Umbilical cord (tissue), 1 donor: ENCODE measurements at regions not wholly inside any gene's neighbourhood (a gene's known extent, or its start where the extent isn't known, plus 50 kb on each side); places are given as distances from the start of the nearest gene placed in this dataset.
A peak's percentile ranks its signal among the peaks of the same experiment; 100 is the strongest.

Source experiments
- DNase-seq: peaks from one replicate; pipeline ENCODE4 v3.0.0-alpha.2; 2015; ENCODE audit warnings: low spot score

GRCh38 chr16:56140645-56141044 lies 50.6 kb upstream of the GNAO1 start:
- no peak for DNase-seq

DNA sequence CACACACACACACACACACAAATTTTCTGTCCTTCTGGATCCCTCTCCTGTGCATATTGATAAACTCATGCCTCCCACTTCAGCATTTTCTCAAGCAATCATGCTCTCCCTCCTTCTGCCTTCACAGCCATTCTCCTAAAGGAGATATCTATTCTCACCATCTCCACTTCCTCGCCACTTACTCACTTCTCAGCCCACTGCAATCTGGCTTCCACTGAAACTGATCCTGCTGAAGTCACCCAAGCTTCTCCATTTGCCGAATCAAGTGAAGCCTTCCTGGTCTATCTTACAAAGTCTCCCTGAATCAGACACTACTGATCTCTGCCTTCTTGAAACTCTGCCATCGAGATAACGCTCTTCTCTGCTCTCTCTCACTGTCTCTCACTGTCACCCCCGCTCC lies 54.0 kb upstream of the GNAO1 start:
- DNase-seq: peak; percentile 49

DNA sequence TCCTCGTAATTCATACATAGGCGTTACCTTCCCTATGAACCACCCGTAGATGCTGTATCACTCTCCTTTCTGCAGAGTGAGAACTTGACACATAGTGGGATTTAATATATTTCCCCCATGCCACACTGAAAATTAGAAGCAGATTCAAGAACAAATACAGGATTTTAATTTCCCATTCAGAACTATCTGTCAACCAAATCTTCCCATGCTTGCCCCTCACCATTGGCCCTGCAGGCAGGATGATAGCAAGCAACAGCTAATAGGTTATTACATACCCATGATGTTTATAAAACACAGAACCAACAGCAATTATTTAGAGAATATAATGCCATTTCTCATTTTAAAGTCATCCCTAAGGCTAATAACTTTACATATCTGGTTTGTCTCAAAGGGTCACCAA lies 55.0 kb upstream of the GNAO1 start:
- DNase-seq: no peak

DNA sequence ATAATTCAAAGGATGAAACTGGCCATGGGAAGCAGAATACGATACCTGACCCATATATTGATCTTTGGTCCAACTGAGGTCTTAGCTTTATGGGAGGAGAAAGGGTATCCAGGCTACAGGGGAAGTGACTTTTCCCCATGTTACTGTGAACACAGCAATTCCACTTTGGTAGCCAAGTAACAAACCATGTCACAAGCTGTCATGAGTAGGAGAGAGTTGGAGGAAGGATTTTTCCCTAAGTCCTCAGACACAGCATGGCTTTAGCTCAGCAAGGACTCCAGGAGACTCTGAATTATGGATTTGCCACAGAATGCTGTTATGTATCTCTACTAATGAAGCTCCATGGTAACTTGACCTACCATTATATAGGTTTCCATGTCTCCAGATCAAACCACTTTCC lies 56.5 kb upstream of the GNAO1 start:
- DNase-seq: no peak

- no peak for DNase-seq
Observed at GRCh38 chr16:56125922-56126321, 65.4 kb upstream of the GNAO1 start.

DNA sequence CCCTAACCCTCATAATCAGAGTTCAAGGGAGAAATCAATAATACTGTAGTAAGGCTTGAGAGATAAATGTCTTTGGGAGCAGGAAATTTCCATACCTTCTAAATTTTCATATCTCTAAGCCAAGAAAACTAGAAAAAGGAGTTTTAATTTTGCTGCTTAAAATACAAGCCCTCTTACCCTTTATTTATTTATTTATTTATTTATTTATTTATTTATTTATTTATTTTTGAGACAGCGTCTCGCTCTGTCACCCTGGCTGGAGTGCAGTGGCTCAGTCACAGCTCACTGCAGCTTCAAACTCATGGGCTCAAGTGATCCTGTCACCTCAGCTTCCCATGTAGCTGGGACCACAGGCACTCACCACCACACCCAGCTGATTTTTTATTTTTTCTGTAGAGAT lies 69.0 kb upstream of the GNAO1 start:
- no peak for DNase-seq

DNA sequence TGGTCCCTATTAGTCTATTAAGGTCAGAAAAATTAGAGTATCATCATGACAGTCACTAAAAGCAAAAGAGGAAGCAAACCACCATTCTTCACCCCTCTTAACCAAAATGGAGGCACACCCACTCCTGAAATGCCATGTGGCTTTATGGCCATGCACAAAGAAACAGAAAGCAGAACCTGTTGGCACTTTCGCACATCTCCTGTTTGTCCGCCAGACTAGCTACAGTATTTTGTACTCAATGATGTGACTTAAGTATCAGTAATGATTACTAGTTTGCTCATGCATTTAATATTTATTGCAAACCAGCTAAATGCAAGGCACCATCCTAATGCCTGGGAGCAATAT lies 70.2 kb upstream of the GNAO1 start:
- no peak for DNase-seq

DNA sequence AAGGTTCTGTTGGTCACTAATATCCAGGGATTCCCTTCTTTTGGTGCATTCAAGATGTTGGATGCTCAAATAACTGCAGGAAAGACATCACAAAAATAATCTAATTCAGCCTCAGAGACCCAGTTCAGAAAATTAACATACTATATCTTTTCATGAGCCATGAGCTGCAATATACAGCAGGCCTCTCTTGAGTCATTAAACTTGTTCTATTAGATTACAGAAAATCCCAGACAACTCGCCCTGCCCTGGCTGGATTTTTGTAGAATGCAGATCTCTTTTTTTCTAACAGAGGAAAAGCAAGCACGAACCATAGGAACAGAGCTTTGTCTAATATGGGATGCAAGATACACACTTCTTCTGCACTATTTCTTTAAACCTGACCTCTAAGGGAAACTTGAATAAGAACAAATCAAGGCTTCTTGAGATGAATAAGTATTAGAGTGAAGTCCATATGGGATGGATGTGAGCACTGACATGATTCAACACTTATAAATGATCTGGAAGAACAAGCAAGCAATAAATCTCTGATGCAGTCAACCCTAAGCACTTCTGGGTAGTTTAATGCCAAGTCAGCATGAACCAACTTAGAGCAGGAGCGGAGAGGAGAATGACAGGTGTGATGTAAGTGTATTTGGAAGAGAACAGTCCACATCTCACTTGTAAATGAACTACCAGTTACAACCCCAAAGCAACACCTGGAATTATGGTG lies 70.7 kb upstream of the GNAO1 start:
- DNase-seq: peak; percentile 80

GRCh38 chr16:56119133-56119532 lies 72.2 kb upstream of the GNAO1 start:
- DNase-seq: no peak

DNA sequence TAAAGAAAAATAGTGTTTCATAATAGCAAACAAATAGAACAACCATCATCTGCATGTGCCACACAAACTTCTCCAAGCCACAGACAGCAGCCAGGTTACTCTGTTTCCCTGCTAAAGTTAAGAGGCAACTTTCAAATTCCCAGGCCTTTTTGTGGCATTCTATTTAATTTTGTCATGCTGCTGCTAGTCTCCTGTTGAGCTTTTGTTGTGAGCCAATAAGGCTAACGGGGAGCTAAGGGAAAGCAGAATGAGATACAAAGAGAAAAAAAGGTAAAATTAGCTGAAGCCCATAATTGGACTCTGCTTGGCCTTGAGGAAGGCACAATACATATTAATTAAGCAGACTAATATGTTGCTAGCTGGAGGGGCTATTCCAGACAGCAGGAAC lies 74.7 kb upstream of the GNAO1 start:
- no peak for DNase-seq

DNA sequence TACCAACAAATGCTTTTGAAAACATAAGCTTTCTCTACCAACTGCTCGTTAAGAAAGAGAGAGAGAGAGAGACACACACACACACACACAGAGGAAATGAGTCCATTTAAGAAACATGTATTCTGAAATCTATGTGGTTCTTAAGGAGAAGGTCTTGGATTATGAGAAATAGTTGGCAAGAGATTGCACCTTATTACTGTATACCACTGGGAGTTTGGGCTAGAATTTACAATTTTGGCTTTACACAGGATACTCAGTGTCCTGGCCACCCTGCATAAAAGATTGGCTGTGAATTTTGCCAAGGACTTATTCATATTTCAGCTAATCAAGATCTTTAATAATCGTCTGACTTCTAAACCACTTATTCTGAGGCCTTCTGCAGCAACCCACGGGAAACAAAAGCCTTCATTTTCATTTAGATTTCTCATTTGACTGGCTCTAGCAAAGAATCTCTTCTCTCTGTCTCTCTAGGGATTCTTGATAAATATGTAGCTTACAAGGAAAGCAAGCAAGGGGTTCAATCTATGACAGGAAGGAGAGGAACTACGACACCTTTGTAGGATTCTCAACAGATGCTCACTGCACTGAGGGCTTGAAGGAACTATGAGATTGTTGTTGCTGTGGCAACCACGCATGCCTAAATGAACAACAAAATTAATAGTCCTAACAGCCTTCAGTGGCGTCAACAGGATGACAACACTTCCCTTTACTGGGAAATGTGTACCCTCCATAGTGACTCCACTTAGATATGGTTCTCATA lies 75.3 kb upstream of the GNAO1 start:
- DNase-seq: no peak

GRCh38 chr16:56113223-56113622 lies 78.1 kb upstream of the GNAO1 start:
- DNase-seq: peak; percentile 26

GRCh38 chr16:56111100-56111499 lies 80.2 kb upstream of the GNAO1 start:
- DNase-seq: no peak

GRCh38 chr16:56109994-56110393 lies 81.3 kb upstream of the GNAO1 start:
- peak; percentile 10 for DNase-seq

DNA sequence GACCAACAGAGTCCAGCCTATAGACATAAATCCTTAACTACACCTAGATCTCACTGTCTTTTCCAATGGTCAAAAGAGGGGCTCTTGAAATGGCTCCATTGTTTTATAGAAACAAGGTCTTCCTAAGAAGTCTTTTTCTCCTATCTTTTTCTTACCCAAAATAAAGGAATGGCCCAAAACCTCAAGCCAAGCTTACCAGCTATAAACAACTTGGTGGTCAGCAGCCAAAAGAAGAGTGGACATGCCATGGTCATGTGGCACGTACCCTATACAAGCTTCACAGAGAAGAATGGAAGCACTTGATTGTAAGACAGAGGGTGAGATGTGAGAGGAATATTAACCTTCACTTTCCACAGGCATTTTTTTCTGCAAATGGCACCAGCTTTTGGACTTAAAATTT lies 82.1 kb upstream of the GNAO1 start:
- no peak for DNase-seq

DNA sequence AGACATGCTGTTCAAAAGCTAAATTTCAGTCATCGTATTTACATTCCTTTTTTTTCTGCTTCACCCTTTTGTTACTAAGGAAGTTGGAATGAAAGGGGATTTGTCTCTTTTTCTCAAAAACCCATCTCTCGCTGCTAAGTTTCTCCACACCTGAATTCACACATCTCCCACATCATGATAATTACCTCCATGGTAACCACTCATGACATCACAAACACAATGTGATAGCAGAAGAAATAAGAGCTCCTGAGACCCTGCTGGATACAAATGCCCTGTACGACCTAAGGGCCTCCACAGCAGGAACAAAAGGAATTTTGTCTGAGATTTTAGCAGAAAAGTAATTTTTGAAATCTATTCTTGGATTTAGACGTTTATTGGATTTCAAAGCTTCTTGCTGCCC lies 82.6 kb upstream of the GNAO1 start:
- no peak for DNase-seq

GRCh38 chr16:56108056-56108471 lies 83.2 kb upstream of the GNAO1 start:
- DNase-seq: no peak

DNA sequence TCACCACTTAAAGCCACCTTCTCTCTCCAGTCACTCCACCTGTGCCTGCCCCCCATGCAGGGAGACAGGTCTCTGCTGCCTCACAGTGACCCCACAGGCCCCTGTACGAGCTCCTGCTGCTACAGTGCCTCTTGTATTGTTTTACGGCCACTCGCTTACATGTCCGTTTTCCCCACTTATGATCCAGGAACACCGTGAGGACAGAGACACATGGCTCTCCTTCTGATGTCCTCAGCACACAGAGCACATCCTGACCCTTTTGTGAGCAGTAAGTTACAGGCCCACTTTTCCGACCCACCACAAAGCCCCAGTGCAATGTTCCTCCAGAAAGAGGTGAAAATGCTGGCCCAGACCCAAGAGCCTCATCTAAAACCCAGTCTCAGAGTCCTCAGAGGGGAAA lies 84.8 kb upstream of the GNAO1 start:
- no peak for DNase-seq

- DNase-seq: peak; percentile 38
Observed at GRCh38 chr16:56102906-56103305, 88.4 kb upstream of the GNAO1 start.

DNA sequence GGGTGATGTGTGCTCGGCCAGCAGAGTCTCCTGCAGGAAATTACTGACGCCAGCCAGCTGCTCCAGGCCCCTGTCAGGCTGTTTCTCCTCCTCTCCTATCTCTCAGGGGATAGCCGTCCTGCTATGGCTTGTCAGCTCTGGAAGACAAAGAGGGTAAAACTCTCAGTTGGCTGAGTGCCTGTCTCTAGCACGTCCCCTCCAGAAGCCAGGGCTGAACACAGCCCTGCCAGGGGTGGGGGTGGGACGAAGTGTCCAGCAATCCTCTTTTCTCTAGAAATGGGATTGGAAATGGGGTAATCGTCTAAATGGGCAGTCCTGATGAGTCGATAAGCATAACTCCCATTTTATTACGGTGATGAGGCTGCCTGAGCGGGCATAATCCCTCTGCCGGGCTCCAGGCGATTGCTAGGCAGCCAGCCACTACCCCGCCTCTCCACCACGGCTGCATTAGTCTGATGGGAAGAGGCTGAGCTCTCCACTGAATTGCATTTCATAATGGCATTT lies 89.1 kb upstream of the GNAO1 start:
- peak; percentile 94 for DNase-seq

GRCh38 chr16:56101480-56101879 lies 89.8 kb upstream of the GNAO1 start:
- no peak for DNase-seq

DNA sequence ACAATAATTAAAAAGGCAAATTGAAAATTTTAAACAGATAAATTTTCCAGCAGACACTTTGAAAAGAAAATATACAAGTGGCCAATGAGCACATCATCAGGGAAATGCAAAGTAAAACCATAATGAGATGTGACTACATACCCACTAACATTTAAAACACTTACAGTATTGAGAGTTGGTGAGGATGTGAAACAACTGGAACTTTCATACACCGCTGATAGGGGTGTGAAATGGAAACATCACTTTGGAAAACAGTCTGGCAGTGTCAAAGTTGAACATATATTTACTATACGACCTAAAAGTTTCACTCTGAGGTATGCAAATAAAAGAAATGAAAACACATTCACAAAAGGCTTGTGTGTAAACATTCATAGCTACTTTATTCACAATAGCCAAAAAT lies 94.0 kb upstream of the GNAO1 start:
- DNase-seq: no peak

- DNase-seq: no peak
Observed at GRCh38 chr16:56094231-56094630, 97.1 kb upstream of the GNAO1 start.
